ENCODE measurements at regions not wholly inside any gene's neighbourhood (a gene's known extent, or its start where the extent isn't known, plus 50 kb on each side); places are given as distances from the start of the nearest gene placed in this dataset.

DNA sequence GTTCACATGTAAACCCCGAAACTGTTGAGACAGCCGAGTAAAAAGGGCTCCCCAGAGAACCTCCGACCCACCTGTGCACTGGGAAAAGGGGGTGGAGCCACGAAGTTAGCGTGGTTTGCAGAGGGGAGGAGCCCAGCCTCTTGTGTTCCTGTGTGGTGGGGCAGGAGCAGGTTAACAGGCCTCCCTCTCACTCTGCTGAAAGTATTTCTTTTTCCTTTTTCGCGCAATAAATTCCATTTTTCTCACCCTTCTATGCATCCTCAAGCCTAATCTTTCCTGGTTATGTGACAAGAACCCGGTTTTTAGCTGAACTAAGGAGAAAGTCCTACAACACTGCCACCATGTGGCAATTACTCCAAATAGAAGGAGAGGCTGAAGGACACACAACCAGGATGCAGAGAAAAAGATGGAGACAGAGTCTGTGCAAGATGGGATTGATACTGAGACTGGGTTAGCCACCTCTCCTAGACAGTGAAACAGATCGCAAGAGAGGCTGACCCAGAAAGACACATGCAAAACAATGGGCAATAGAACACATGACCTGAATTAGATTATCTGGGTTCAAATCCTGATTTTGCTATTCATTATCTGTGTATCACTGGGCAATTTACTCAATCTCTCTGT lies 168.7 kb upstream of the PRSS16 start (continued):
- TF ChIP-seq ZNF354B (CRISPR knock-in tag; IDR thresholded peaks at IDR 0.05) (no peak), ZNF660 (CRISPR knock-in tag; IDR thresholded peaks at IDR 0.05; ENCODE audit: borderline replicate concordance, low read depth) (no peak), MAFG (CRISPR knock-in tag; IDR thresholded peaks at IDR 0.05) (no peak), CBX2 (IDR thresholded peaks at IDR 0.05; ENCODE audit: low read depth, low read length) (no peak), CBX2 (CRISPR knock-in tag; IDR thresholded peaks at IDR 0.05; ENCODE audit: low read depth) (no peak), HOXD1 (CRISPR knock-in tag; IDR thresholded peaks at IDR 0.05) (no peak), BRCA1 (CRISPR knock-in tag; IDR thresholded peaks at IDR 0.05) (no peak), ZNF230 (CRISPR knock-in tag; IDR thresholded peaks at IDR 0.05) (no peak), ISL2 (CRISPR knock-in tag; IDR thresholded peaks at IDR 0.05) (peak; percentile 46; the same call in 1 of the 2 replicates), ZSCAN21 (CRISPR knock-in tag; IDR thresholded peaks at IDR 0.05; ENCODE audit: borderline replicate concordance) (no peak), ZBTB7A (CRISPR knock-in tag; IDR thresholded peaks at IDR 0.05) (no peak), ZFY (CRISPR knock-in tag; IDR thresholded peaks at IDR 0.05) (no peak), ZNF605 (CRISPR knock-in tag; IDR thresholded peaks at IDR 0.05) (no peak), HNF4G (IDR thresholded peaks at IDR 0.05; ENCODE audit: borderline replicate concordance, low read depth, low read length) (no peak), HNF4G (CRISPR knock-in tag; IDR thresholded peaks at IDR 0.05; ENCODE audit: borderline replicate concordance, low read depth) (no peak), SMAD3 (CRISPR knock-in tag; IDR thresholded peaks at IDR 0.05) (peak; percentile 56; the same call in 1 of the 2 replicates), SP140L (CRISPR knock-in tag; IDR thresholded peaks at IDR 0.05; ENCODE audit: borderline replicate concordance) (no peak), RBAK (CRISPR knock-in tag; IDR thresholded peaks at IDR 0.05) (no peak), ZMYM2 (CRISPR knock-in tag; IDR thresholded peaks at IDR 0.05) (no peak), PHF20 (CRISPR knock-in tag; IDR thresholded peaks at IDR 0.05) (no peak), SIN3A (IDR thresholded peaks at IDR 0.05; ENCODE audit: borderline replicate concordance, low read depth, low read length) (no peak), SRY (CRISPR knock-in tag; IDR thresholded peaks at IDR 0.05) (no peak), EHMT2 (IDR thresholded peaks at IDR 0.05; ENCODE audit: borderline replicate concordance, low read depth, low read length) (no peak), ZBTB38 (CRISPR knock-in tag; IDR thresholded peaks at IDR 0.05) (no peak)
- TF ChIP-seq, protein P1, sequence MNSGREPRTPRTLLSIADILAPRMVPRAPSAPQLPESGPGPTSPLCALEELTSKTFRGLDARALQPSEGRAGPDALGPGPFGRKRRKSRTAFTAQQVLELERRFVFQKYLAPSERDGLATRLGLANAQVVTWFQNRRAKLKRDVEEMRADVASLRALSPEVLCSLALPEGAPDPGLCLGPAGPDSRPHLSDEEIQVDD (CRISPR knock-in tag; IDR thresholded peaks at IDR 0.05; ENCODE audit: borderline replicate concordance): no peak
- TF ChIP-seq, protein P2, sequence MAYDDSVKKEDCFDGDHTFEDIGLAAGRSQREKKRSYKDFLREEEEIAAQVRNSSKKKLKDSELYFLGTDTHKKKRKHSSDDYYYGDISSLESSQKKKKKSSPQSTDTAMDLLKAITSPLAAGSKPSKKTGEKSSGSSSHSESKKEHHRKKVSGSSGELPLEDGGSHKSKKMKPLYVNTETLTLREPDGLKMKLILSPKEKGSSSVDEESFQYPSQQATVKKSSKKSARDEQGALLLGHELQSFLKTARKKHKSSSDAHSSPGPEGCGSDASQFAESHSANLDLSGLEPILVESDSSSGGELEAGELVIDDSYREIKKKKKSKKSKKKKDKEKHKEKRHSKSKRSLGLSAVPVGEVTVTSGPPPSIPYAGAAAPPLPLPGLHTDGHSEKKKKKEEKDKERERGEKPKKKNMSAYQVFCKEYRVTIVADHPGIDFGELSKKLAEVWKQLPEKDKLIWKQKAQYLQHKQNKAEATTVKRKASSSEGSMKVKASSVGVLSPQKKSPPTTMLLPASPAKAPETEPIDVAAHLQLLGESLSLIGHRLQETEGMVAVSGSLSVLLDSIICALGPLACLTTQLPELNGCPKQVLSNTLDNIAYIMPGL (CRISPR knock-in tag; IDR thresholded peaks at IDR 0.05; ENCODE audit: borderline replicate concordance in 1 of 2, low read depth in 1 of 2): peak; percentile 49 to 81; a peak in 2 of 4 replicates
- TF ChIP-seq, protein P3, sequence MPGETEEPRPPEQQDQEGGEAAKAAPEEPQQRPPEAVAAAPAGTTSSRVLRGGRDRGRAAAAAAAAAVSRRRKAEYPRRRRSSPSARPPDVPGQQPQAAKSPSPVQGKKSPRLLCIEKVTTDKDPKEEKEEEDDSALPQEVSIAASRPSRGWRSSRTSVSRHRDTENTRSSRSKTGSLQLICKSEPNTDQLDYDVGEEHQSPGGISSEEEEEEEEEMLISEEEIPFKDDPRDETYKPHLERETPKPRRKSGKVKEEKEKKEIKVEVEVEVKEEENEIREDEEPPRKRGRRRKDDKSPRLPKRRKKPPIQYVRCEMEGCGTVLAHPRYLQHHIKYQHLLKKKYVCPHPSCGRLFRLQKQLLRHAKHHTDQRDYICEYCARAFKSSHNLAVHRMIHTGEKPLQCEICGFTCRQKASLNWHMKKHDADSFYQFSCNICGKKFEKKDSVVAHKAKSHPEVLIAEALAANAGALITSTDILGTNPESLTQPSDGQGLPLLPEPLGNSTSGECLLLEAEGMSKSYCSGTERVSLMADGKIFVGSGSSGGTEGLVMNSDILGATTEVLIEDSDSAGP (CRISPR knock-in tag; IDR thresholded peaks at IDR 0.05; ENCODE audit: borderline replicate concordance): no peak

Measured in HepG2 (cell line).